GM19239 (cell line): ENCODE measurements at regions not wholly inside any gene's neighbourhood (a gene's known extent, or its start where the extent isn't known, plus 50 kb on each side); places are given as distances from the start of the nearest gene placed in this dataset.
"Not testable (repeated sequence)": the region's sequence is repeated elsewhere in the genome, so short reads cannot be mapped to it uniquely, and the experiment has no call there.

Experiments
- DNase-seq: peaks from one replicate; pipeline ENCODE4 v3.0.0; 2011; ENCODE audit warnings: low spot score; ENCODE audit not compliant: insufficient read length
- FAIRE-seq: peaks from 2 replicates; lab custom pipeline; 2011; peaks lifted over from hg19 to GRCh38; lab: Jason Lieb, UNC

DNA sequence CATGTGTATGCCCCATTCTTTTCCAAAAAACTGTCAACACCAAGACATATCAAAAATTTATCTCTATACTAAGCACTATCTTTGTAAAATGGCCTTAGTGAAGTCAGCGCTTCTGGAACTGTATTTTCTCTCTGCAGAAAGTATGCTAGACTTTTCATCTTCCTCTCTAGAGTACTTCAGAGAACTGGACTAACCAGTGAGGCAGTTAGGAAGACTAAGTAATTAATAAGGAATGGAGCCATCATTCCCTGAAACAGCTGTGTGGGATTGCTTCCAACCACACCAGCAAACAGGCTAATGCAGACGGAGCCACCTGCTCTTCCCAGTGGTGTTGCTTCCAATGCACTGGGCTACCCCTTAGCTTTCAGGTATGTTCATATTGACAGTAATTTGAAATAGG is 169.1 kb upstream of the FUT9 start:
- DNase-seq, result no peak

DNA sequence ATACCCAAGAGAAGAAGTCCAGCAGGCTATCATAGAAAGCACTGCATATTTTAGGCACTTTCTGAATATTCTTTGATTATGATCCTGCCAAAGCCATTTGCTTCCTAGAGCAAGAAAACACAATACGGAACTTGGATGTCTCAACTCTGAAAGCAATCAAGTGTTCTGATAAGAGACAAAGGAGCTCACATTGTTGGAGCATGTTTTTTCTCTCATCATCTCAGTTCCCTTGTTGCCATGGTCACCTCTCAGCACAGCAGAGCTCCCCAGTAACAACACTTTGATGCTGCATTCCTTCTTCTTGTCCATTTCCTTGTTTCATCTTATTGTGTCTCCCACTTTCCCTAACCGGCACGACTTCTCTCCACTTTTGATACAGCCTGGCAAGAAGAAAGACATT is 168.7 kb upstream of the FUT9 start:
- no peak for FAIRE-seq
- no peak for DNase-seq

More for the DNA sequence above, 169.1 kb upstream of the FUT9 start:
- no peak for FAIRE-seq

DNA sequence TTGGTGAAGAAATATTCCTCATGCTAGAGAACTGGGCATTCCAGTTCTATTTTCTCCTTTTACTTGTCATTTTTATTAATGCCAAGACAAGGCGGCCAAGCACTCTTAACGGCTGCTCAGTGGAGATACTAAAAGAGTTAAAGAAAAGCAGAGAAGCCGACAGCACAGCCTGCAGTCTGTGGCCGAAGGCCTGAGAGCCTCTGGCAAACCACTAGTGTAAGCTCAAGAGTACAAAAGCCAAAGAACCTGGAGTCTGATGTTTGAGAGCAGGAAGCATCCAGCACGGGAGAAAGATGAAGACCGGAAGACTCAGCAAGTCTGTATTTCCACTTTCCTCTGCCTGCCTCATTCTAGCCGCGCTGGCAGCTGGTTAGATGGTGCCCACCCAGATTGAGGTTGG is 167.1 kb upstream of the FUT9 start:
- FAIRE-seq (no peak), DNase-seq (no peak)

DNA sequence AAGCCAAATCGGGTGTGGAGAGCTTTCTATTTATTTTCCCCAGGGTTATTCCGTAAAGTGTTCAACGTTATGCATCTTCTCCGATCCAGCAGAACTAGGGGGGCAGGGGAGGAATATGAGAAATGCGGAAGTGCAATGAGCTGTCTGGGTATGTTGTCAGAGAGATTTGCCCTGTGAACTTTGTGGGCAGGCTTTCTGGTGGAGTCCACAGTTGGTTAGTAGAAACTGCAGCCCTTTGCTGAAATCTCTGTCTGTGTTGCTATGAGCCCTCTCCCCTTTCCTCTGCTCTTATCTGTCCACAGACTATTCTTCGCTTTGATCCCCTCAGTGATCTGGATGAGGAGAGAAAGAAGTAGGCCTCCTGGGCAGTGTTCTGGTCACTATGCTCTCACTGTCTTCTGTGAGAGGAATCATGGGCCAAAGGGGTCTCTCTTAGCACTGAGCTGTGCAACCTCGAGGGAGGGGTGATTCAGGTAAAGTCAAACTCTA is 158.9 kb upstream of the FUT9 start:
- FAIRE-seq (no peak), DNase-seq (no peak)

DNA sequence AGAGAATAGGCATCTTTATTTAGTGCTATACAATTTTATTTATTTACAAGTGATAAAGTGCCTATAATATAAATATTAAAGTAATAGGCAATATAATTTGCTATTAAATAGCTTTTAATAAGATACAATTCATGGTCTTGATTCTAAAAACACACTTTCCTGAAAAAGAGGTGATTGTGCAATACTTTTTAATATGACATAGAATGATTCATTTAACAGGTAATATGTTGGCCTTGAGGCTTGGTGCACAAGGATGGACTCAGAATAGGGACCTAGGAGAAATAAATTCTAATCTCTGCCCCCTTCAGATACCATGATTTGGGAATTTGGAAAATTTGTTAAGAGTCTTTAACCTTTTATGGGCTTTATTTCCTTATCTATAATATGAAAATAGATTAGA is 149.9 kb upstream of the FUT9 start:
- DNase-seq, result no peak
- FAIRE-seq, result no peak

DNA sequence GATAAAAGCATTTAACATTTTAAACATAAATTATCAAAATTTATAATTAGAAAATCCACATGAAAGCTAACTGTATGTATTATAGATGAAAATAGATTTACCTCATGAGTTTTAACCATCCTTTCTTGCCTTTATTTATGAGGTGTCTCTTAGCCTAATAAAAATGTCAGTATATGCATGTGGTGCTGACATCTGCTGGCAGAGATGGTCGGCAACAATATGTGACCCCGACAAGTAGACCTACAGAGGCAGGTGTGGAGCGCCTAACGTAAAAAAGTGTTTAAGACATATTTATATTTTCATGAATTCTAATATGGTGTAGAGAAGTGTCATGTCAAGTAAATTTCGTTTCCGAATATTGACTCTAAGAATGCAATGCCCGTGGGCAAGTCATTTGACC is 149.0 kb upstream of the FUT9 start:
- no peak for FAIRE-seq

DNA sequence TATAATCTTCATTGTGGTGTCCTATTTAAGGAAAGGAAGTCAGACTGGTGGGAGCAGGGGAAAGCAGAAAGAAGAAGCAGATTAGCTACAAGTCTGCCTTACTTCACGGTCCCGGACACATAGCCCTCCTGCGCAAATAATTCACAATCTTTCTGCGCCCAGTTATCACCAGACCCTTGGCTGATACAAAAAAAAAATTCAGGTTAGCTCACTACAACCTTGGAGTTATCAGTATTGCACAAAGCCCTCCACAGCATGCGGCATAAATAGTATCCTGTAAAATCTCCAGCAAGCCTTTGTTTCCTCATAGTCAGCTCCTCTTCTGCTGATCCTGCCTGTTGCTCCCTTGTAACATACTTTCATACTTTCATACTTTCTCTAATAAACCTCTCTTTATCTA is 148.6 kb upstream of the FUT9 start:
- FAIRE-seq (no peak), DNase-seq (no peak)

More for the DNA sequence above, 149.0 kb upstream of the FUT9 start:
- DNase-seq, result no peak

DNA sequence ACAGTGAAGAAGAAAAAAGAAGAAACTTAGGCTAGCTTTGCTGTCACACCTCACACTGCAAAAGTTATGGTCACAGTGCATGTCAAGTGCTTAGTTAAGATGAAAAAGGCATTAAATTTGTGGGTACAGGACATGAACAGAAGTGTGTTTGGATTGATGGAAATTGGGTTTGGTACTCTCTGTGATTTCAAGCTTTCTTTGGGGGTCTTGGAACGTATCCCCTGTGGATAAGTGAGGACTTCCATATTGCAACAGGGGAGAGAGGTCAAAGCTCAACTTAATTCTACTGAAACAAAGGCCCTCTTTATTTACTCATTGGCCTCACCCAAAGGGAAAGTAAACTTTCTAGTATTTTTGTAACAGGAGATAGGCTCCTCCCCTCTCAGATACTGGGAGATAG is 138.3 kb upstream of the FUT9 start:
- DNase-seq (no peak), FAIRE-seq (no peak)

DNA sequence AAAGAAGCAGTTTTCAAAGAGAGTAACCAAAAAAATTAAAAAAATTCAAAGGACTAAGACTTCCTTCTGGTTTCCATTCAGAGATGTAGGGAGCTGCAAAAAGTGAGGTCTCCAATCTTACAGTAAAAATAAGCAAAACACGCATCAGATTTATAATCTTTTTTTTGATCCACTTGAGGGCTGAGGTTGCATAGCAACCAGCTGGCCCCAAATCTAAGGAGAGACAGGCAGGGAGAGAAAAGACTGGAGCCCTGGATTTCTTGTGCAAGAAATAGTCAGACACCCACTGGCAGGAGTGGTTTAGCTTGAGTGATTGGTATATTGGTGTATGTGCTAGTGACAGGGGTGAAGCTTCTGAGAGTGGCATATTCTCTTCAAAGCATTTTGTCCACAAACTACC is 135.9 kb upstream of the FUT9 start:
- FAIRE-seq (no peak), DNase-seq (no peak)

DNA sequence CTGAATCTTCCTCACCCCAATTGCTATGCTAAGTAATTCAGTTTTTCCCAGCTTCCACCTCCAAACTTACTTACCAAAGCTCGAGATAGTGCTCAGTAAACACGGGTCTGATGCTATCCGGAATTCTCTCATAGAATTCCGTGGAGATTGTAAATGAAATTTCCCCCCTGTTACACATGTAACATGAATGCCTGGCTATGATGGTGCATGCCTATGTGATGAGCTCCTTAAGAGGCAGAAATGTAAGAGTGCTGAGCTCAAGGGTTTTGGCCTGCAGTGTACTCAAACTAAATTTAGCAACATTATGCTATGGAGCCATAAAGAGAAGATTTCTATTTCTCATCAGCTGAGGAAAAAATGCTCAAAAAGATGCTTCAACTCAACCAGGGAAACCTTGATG is 133.4 kb upstream of the FUT9 start:
- DNase-seq, result no peak
- no peak for FAIRE-seq

DNA sequence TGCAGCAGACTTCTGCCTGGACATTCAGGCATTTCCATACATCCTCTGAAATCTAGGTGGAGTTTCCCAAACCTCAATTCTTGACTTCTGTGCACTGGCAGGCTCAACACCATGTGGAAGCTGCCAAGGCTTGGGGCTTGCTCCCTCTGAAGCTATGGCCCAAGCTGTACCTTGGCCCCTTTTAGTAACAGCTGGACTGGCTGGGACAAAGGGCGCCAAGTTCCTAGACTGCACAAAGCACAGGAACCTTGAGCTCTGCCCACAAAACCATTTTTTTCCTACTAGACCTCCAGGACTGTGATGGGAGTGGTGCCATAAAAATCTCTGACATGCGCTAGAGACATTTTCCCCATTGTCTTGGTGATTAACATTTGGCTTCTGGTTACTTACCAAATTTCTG is 127.1 kb upstream of the FUT9 start:
- FAIRE-seq, DNase-seq: not testable (repeated sequence)

DNA sequence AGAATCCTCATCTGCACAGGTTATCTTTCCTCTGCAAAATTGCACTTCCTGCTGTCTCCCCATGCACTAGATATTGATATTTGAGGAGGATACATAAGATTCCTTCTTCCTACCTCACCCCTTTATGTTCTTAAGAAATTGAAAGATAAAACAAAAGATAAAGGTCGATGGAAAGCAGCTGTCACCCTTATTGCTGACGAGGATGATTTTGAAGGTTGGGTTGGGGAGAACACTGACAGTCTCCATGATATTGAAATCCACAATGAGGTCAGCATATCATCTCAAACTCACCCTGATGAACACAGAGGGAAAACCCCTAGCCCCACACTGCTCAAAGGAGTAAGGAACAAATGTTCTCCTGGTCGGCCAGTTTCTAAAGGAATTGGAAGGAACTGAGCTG is 110.6 kb upstream of the FUT9 start:
- DNase-seq (no peak), FAIRE-seq (no peak)

DNA sequence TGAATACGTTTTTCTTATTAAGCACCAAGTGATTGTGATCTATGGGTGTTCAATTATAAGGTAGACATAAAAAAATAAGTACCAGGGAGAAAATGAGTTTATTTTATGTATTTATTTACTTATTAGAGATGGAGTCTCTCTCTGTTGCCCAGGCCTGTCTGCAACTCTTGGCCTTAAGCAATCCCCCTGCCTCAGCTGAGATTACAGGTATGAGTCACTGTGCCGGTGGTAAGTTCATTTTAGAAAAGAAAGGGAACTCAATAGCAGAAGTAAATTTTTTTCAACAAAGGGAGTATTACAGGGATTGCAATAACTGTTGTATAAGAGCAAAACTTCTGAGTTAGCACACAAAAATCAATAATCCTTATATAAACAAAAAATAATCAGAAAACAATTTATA is 98.7 kb upstream of the FUT9 start:
- DNase-seq, result no peak
- FAIRE-seq, result no peak

DNA sequence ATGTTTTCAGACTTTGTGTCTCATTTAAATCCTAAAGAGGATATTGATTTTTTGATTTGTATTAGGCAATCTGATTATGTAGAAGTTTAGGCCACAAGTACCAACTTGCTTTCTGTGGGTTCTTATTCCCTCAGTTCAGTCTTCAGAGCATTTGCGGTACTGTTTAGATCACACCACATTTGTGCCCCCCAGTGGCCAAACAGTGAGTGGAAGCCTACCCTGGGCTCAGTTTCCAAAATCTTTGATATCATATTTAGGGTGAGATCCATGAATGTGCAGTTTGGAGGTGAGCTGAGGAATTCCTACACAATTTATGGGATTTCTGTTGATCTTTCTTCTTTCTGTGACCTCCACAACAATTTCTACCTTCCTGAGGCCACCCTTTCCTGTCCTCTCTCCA is 92.3 kb upstream of the FUT9 start:
- no peak for DNase-seq
- FAIRE-seq, result no peak

DNA sequence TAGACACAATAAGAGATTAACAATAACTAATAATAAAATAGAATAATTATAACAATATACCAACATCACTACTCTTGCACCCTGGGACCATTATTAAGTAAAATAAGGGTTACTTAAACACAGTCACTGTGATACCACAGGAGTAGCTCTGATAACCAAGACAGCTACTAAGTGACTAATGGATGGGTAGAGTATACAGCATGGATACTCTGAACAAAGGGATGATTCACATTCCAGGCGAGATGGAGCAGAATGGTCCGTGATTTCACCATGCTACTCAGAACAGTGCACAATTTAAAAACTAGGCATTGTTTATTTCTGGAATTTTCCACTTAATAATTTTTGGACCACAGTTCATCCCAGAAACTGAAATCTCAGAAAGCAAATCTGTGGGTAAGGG is 80.0 kb upstream of the FUT9 start:
- FAIRE-seq (no peak), DNase-seq (no peak)

DNA sequence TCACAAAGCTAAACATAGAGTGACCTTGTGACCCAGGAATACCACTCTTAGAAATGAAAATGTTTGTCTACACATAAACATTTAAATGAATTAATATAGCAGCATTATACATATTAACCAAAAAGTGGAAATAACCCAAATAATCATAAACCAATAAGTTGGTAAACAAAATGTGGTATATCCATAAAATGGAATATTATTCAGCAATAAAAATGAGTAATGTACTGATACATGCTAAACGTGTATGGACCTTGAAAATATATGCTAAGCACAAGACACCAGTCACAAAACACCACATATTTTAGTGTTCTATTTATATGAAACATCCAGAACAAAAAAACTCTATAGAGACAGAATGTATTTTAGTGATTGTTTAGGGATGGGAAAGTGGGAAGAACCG is 68.9 kb upstream of the FUT9 start:
- no peak for FAIRE-seq
- no peak for DNase-seq

DNA sequence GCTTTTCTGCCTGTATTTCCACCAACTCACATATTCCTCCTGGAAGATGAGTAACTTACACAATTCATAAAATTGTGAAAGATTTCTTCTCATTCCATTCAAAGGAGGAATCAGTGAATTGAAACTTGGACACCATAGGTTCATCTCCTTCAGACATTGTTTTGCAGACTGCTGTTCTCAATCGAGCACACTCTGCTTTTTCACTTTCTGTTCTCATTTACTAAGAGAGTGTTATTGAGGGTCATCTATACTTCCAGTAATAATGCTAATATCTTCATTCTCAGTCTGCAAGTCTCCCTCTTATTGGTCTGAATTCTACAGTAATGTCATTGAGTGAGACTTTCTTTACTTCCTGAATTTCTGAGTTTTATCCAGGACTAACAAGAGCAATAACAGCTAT is 67.5 kb upstream of the FUT9 start:
- FAIRE-seq, result no peak

DNA sequence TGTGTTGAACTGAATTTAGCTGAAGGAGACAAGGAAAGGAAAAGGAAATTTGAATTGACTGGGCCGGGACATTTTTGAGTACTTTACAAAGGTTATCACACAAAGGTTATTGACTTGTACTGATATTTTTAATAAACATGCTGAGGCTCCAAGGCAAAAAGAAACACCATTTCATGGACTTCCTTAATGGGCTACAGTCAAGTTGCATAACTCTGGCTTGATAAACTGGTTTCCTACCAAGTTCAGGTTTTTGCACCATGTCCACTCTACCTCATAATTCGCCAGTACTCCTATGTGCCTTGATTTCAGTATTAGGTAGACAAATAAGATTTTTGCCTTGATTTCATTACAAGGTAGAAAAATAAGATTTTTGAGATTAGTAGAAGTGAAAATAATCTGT is 65.8 kb upstream of the FUT9 start:
- DNase-seq, result no peak
- no peak for FAIRE-seq

More for the DNA sequence above, 67.5 kb upstream of the FUT9 start:
- no peak for DNase-seq

DNA sequence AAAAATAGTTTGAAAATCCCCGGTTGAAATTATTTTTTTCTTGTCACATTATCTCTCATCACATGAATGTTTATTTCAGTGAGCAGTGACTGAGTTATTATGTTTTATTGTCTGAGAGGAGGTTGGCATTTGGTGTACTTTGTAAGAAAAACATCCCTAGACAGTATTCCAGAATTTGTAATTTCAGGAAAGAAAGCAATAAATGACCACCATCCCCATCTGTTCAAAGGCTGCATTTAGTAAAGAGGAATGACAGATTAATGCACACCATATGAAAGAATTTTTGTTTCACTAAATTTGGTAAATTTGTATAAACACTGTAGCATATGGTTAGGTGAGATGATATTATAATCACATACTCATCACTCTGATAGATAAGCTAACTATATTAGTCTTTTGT is 57.1 kb upstream of the FUT9 start:
- no peak for FAIRE-seq
- no peak for DNase-seq

DNA sequence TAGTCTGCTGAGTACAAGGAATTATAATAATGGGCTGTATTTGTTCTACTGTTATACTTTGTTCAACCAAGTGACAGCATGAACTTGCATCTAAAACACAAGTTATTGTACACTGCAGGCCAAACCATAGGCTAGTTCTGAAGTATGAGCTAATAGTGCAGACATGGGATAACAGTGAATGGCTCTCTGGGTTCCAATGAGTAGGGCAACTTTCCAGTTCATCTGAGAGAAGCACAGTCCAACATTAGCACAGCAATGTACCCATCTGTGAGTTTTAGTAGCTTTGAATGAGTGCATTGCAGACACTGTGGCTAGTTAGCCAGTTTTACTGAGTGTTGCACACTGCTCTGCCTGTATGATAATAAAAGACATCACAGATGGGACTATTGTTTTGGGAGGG is 56.5 kb upstream of the FUT9 start:
- no peak for FAIRE-seq
- DNase-seq, result no peak
